ENCODE measurements at regions not wholly inside any gene's neighbourhood (a gene's known extent, or its start where the extent isn't known, plus 50 kb on each side); places are given as distances from the start of the nearest gene placed in this dataset.
A peak's percentile ranks its signal among the peaks of the same experiment; 100 is the strongest.

DNA sequence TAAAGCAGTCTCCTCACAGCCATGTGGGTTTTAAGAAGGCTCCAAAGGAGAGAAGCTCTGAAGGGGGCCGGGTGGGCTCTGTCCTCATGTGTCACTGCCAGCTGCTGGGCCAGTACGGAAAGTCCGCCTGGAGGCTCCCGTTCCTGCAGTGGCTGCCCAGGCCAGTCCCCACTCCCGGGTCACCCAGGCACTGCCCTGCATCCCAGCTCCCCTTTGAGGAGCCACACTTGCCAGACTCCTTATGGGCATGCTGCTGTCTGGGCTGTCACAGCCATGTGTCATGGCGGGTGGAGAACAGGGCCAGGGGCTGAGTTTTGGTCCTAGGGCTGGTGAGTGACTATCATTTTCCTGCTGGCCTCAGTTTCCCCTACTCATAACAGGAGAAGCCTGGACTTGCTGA lies 79.4 kb upstream of the ACTRT2 start:
- DNase-seq (ENCODE audit: low spot score) (peak; percentile 47), ATAC-seq (ENCODE audit: low read depth) (no peak)
- Histone ChIP-seq H3K36me3 (ENCODE audit: low read depth) (no peaks in the 10 kb centered on the region), H3K27ac (ENCODE audit: poor library complexity, severe bottlenecking) (no peak overlapping the region), H3K4me3 (ENCODE audit: severe bottlenecking) (no peak overlapping the region), H3K27me3 (ENCODE audit: insufficient read depth, poor library complexity, severe bottlenecking) (peaks cover 7% of the 10 kb centered on the region), H3K9me3 (ENCODE audit: severe bottlenecking) (peaks cover 4% of the 10 kb centered on the region), H3K4me1 (ENCODE audit: insufficient read depth, poor library complexity, severe bottlenecking) (no peaks in the 10 kb centered on the region)
- TF ChIP-seq, protein P1, sequence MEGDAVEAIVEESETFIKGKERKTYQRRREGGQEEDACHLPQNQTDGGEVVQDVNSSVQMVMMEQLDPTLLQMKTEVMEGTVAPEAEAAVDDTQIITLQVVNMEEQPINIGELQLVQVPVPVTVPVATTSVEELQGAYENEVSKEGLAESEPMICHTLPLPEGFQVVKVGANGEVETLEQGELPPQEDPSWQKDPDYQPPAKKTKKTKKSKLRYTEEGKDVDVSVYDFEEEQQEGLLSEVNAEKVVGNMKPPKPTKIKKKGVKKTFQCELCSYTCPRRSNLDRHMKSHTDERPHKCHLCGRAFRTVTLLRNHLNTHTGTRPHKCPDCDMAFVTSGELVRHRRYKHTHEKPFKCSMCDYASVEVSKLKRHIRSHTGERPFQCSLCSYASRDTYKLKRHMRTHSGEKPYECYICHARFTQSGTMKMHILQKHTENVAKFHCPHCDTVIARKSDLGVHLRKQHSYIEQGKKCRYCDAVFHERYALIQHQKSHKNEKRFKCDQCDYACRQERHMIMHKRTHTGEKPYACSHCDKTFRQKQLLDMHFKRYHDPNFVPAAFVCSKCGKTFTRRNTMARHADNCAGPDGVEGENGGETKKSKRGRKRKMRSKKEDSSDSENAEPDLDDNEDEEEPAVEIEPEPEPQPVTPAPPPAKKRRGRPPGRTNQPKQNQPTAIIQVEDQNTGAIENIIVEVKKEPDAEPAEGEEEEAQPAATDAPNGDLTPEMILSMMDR (IDR thresholded peaks at IDR 0.05; ENCODE audit: poor library complexity, severe bottlenecking): no peak

DNA sequence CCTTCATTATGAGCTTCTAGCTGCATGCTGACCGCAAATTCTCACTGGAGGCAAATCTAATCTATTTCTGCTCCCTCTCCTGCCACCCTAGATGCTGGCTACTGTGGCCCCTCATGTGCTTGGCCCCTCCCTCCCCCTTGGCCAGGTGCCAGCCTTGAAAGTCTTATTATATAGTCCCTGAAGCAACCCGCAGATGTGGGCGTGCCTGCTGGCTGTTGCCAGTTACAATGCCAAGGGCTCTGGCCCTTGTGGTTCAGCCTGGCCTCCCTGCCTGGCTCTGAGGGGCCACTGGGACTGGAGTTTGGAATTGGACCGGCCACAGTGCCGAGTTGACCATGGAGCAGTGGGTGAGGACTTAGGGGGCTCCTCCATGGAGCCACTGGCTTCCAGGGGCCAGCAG lies 78.9 kb upstream of the ACTRT2 start:
- H3K36me3 ChIP-seq (ENCODE audit: low read depth): no peaks in the 10 kb centered on the region
- DNase-seq (ENCODE audit: low spot score) (no peak), ATAC-seq (ENCODE audit: low read depth) (no peak)
- no peak overlapping the region for H3K4me3 ChIP-seq (ENCODE audit: severe bottlenecking)
- H3K27me3 ChIP-seq (ENCODE audit: insufficient read depth, poor library complexity, severe bottlenecking): peaks cover 12% of the 10 kb centered on the region
- H3K4me1 ChIP-seq (ENCODE audit: insufficient read depth, poor library complexity, severe bottlenecking): no peaks in the 10 kb centered on the region
- peaks cover 4% of the 10 kb centered on the region for H3K9me3 ChIP-seq (ENCODE audit: severe bottlenecking)
- no peak overlapping the region for H3K27ac ChIP-seq (ENCODE audit: poor library complexity, severe bottlenecking)
- TF ChIP-seq, protein P1 (IDR thresholded peaks at IDR 0.05; ENCODE audit: poor library complexity, severe bottlenecking): no peak

DNA sequence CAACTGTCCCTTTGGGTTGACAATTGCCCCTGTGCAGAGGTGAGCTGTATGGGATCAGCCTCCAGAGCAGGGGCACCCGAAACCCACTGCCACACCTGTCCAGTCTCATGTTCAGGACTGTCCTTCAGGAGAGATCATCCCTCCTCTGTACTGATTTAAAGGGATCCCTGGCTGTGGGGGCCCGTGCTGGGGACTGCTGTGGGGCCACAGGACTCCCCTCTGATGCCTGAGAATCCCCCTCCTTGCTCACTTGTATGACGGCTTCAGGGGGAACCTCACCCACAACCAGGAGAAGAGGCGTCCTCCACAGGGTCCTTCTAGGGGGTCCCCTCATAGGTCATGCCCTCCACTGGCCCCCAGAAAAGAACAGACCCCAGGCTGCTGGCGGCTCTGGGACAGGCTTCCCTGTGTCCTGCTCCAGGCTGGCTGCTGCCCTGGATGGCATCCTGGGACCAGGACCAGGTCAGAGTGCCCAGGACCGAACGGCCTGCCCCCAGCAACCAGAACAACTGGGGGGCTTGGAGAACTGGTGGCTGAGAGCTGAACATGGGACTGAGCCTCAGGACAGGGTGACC lies 77.5 kb upstream of the ACTRT2 start:
- DNase-seq (ENCODE audit: low spot score) (peak; percentile 19), ATAC-seq (ENCODE audit: low read depth) (no peak)
- Histone ChIP-seq H3K27me3 (ENCODE audit: insufficient read depth, poor library complexity, severe bottlenecking) (peaks cover 24% of the 10 kb centered on the region), H3K9me3 (ENCODE audit: severe bottlenecking) (peaks cover 4% of the 10 kb centered on the region), H3K4me1 (ENCODE audit: insufficient read depth, poor library complexity, severe bottlenecking) (no peaks in the 10 kb centered on the region), H3K36me3 (ENCODE audit: low read depth) (no peaks in the 10 kb centered on the region), H3K27ac (ENCODE audit: poor library complexity, severe bottlenecking) (no peak overlapping the region), H3K4me3 (ENCODE audit: severe bottlenecking) (no peak overlapping the region)
- TF ChIP-seq, protein P1 (IDR thresholded peaks at IDR 0.05; ENCODE audit: poor library complexity, severe bottlenecking): no peak

DNA sequence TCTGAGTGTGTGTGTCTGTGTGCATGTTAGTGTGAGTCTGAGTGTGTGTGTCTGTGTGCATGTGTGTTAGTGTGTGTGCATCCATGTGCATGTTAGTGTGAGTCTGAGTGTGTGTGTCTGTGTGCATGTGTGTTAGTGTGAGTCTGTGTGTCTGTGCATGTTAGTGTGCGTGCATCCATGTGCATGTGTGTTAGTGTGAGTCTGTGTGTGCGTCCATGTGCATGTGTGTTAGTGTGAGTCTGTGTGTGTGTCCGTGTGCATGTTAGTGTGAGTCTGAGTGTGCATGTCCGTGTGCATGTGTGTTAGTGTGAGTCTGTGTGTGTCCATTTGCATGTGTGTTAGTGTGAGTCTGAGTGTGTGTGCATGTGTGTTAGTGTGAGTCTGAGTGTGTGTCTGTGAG lies 76.6 kb upstream of the ACTRT2 start:
- H3K36me3 ChIP-seq (ENCODE audit: low read depth): no peaks in the 10 kb centered on the region
- H3K27me3 ChIP-seq (ENCODE audit: insufficient read depth, poor library complexity, severe bottlenecking): peaks cover 28% of the 10 kb centered on the region
- TF ChIP-seq, protein P1 (IDR thresholded peaks at IDR 0.05; ENCODE audit: poor library complexity, severe bottlenecking): no peak
- no peak overlapping the region for H3K4me3 ChIP-seq (ENCODE audit: severe bottlenecking)
- no peak for DNase-seq (ENCODE audit: low spot score)
- H3K27ac ChIP-seq (ENCODE audit: poor library complexity, severe bottlenecking): no peak overlapping the region
- no peak for ATAC-seq (ENCODE audit: low read depth)
- H3K4me1 ChIP-seq (ENCODE audit: insufficient read depth, poor library complexity, severe bottlenecking): no peaks in the 10 kb centered on the region
- H3K9me3 ChIP-seq (ENCODE audit: severe bottlenecking): peaks cover 4% of the 10 kb centered on the region

DNA sequence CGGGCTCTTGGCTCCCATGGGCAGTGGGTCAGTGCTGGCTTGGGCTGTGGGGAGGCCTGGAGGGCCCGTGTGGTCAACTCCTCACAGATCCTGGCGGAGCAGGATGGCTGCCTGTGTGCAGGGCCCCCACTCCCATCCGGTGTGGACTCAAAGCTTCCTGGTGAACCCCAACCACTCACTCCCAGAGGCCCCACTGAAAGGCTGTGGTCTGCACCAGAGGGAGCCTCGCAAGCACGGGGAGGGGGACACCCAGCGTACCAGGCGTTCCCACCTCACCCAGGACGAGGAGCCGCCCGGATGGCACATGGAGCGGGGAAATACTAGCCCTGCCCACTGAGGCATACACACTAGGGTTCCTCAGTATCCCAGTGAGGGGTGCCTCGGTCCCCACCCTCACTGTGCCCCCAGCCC lies 75.4 kb upstream of the ACTRT2 start:
- DNase-seq (ENCODE audit: low spot score) (peak; percentile 49), ATAC-seq (ENCODE audit: low read depth) (no peak)
- Histone ChIP-seq H3K36me3 (ENCODE audit: low read depth) (no peaks in the 10 kb centered on the region), H3K27ac (ENCODE audit: poor library complexity, severe bottlenecking) (no peak overlapping the region), H3K4me3 (ENCODE audit: severe bottlenecking) (no peak overlapping the region), H3K27me3 (ENCODE audit: insufficient read depth, poor library complexity, severe bottlenecking) (peaks cover 36% of the 10 kb centered on the region), H3K4me1 (ENCODE audit: insufficient read depth, poor library complexity, severe bottlenecking) (no peaks in the 10 kb centered on the region), H3K9me3 (ENCODE audit: severe bottlenecking) (peaks cover 4% of the 10 kb centered on the region)
- TF ChIP-seq, protein P1 (IDR thresholded peaks at IDR 0.05; ENCODE audit: poor library complexity, severe bottlenecking): no peak
